Fibroblast of skin of scalp (primary cell): ENCODE measurements at regions not wholly inside any gene's neighbourhood (a gene's known extent, or its start where the extent isn't known, plus 50 kb on each side); places are given as distances from the start of the nearest gene placed in this dataset.
A peak's percentile ranks its signal among the peaks of the same experiment; 100 is the strongest.

Experiments
- DNase-seq: peaks from one replicate; pipeline ENCODE4 v3.0.0-alpha.2; 2013

- no peak for DNase-seq
These were observed 61.6 kb downstream of the CCR1 start for GRCh38 chr3:46146548-46146947.

DNA sequence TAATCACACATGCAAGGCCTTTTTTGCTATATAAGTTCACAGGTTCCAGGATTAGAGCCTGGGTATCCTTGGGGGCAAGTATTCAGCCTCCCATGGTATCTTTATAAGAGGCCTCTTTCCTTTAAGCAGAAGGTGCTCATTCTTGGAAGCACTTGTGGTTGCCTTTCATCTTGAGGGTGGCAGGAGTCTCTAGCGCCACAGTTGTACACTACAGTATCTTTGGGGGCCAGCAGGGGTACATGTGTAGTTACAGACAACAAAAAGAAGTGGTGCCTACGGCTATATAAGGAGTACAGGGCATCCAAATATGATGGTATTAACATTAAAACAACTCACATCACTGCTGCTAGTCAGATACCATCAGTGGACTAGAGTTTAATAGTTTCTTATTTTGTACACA, 62.1 kb downstream of the CCR1 start:
- no peak for DNase-seq

GRCh38 chr3:46145147-46145546, 63.0 kb downstream of the CCR1 start:
- no peak for DNase-seq

DNA sequence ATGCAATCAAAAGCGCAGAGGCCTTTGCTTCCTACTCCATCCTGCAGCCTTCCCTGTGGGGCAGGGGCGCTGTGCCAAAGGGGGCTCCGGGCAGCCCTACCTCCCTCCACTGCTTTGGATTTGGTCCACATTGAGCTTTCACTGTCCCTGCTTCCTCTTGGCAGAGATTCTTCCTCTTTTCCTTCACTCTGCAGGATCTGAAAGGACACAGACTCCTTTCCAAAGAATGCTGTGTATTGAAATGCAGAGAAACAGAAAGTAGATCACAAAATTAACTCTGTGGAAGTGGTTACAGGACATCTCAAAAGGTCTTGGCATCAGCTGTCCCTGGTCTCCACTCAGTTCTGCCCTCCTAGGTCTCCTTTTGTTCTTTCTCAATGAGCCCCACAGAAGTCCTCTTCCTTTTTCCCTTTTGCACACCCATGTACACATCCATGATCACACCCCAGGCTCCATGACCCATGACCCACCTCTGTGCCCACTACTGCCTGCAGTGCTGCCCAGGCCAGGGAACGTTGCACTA, 64.1 kb downstream of the CCR1 start:
- DNase-seq = no peak

DNA sequence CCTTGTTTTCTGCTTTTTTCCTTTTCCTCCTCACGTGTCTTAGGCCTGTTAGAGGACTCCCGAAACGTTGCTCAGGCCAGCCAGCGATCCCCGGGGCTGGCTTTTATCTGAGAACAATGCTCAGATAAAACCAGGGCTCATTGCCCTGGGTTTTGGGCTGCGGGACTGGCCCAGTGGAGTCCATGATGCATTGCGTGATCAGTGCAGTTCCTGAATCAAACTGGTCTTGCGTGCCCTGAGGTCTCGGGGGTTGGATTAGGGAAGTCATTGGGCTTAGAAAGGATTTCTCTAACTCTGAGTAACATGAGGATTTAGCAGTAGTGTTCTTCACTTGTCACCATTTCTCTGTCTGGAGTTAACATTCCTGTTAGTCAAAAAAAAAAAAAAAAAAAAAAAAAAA, 66.3 kb downstream of the CCR1 start:
- DNase-seq = no peak

- DNase-seq = no peak
These were observed 69.5 kb downstream of the CCR1 start for GRCh38 chr3:46138581-46138980.

GRCh38 chr3:46135475-46135874, 72.6 kb downstream of the CCR1 start:
- DNase-seq = no peak

DNA sequence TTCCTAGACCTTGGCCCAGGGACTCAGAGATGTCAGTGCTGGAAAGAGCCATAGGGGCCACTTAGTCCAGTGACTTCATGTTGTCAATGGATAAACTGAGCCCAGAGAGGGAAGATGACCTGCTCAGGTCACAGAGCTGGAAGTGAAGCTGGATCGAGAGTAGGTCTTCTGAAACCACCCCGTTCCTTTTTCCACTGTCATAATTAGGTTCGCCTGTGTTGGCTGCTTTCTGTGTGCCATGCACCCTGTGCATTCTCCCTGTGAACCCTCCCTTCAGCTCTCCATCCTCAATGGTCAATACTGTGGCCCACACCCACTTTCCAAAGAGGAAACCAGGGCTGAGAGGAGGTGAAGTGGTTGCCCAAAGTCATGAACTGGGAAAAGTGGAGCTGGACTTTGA, 74.8 kb downstream of the CCR1 start:
- DNase-seq = no peak

DNA sequence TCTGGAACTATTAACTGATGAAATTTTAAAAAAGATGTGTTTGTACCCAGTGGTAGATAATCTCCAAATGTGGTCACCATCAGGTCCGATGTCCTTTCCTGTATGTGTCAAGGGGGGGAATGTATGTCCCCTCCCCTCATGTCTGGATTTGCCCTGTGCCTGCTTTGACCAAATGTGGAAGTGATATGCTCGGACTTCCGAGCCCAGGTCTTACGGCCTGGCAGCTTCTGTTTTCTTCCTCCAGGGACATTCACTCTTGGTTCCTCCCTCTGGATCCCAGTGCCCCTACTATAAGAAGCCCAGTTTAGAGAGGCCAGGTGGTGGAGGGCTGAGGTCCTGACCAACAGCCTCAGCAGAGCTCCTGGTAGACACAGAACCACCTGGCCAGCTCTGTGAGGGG, 75.5 kb downstream of the CCR1 start:
- DNase-seq = no peak

GRCh38 chr3:46131884-46132450, 76.1 kb downstream of the CCR1 start:
- no peak for DNase-seq

DNA sequence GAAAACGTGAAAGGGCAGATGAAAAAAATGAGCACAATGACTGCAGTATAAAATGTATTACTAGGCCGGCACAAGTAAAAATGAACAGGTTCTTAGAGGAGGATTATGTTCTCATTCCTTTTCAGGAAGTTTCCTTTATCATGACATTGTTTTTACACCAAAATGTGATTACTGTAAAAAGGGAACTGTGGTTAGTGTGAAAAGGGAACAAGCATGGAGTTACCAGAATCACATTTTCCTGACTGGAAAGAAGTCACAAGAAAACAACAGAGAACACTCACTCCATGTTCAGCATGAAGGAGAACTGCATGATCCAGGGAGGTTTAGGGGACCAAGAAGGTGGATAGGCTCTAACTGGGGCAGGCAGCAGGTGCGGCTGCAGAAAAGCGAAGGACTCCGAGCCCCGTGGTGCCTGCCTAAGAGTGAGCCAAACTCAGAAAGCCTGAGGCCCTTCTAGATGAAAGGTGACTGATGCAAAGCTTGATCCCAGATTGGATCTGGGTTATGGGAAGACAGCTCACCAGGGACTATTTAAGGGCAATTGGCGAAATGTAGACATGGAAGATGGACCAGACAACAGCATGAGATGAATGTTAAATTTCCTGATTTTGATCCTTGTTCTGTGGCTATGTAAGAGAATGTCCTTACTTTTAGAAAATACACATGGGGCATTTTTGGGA, 77.3 kb downstream of the CCR1 start:
- no peak for DNase-seq

DNA sequence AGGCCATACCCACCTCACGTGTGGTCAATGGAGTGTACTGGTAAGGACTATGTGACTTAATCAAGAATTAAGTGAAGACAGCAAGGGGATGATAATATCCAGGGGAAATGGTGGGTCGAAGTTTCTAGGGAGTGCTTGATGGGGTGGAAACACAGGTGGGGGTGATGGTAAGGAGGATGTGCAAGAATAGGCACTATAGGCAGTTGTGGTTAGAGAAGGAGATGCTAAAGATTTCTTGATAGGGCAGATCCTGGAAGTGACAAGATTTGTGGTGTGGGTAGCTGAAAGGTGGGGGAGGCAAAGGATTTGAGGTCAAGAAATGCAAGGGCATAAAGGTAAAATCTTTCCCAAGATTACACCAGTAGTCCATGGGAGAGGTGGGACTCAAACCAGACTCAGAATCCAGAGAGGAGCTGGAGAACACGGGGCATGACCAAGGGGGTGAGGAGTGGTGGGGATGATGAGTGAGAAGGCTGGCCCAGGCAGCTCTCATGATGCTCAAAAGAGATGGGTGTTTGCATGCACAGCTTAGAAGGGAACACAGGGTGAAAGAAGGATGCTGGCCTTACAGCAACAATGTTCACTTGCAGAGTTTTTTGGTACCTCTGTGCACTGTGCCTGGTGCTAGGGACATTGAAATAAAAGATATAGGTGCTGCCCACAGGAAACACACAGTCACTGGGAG, 78.4 kb downstream of the CCR1 start:
- no peak for DNase-seq

- DNase-seq = peak; percentile 82
These were observed 80.6 kb downstream of the CCR1 start for GRCh38 chr3:46127503-46127902.

DNA sequence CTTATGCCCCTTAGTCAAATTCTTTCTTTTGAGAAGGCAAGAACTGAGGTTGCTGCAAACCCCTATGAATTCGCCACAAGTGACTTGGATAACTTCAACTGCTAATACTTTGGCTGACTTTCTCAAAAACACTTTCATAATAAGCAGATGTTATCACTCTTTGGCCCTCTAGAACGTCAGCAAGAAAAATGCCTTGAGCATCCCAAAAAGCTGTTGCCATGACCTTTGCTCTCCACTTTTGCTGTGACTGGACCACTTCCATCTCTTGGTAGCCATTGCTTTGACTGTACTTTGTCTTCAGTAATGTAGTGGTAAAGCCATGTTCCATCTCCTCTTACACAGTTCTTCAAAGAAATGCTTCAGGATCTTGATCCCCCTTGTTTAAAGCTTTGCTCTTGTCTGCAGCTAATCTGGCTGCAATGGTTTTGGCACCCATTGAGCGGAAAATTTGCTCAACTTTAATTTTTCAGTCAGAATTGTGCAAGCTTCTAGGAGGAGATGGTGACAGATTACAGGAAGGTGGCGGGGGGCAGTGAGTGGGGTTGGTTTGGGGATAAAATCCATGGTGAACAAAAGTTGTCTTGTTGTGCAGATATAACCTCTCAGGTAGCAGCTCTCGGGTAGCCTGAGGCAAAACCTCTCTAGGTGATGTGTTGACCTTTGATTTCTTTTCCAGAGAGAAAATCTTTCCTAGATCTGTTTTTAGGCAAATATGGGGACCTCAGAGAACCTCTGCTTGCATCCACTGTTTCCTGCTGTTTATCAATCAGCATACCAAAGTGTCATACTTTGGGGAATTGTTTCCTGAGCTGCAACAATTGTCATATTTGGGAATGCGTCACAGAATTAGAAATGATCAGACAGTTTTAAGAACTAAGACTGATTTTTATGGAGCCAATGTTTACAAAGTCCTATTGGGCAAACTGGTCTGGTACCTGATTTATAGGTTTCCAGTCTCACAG, 83.6 kb downstream of the CCR1 start:
- no peak for DNase-seq

DNA sequence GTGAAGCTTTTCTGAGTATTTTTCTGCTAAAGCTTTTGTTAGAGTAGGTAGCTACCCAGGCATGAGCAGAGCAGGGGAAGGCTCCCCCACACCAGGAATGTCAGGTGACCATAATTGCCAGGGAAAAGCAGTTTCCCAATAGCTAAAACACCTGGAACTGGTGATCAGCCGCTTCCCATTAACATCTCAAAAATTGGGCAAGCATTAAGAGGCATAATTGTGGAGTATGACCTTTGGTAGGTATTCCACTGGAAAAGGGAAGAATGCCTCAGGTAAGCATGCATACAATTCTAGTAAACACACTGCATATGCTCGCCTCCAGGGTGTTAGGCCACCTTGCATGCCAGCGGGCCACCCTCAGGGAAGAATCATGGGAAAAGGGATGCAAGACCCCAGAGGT, 84.5 kb downstream of the CCR1 start:
- no peak for DNase-seq

DNA sequence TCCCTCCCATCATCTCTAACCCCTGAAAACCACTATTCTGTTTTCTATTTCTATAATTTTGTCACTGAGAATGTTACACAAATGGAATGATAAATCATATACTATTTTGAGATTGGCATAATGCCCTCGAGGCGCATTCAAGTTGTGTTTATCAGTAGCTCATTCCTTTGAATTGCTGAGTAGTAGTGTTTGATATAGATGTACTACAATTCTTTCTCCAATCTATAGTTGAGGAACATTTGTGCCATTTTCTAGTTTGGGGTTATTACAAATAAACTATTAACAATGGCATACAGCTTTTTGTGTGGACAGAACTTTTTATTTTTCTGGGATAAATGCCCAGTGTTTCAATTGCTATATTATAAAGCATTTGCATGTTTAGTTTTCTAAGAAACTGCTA, 86.0 kb downstream of the CCR1 start:
- DNase-seq = no peak

- DNase-seq = no peak
These were observed 87.1 kb downstream of the CCR1 start for GRCh38 chr3:46120983-46121382.

- DNase-seq = no peak
These were observed 88.2 kb downstream of the CCR1 start for GRCh38 chr3:46119709-46120498.

GRCh38 chr3:46119253-46119652, 88.9 kb downstream of the CCR1 start:
- no peak for DNase-seq

DNA sequence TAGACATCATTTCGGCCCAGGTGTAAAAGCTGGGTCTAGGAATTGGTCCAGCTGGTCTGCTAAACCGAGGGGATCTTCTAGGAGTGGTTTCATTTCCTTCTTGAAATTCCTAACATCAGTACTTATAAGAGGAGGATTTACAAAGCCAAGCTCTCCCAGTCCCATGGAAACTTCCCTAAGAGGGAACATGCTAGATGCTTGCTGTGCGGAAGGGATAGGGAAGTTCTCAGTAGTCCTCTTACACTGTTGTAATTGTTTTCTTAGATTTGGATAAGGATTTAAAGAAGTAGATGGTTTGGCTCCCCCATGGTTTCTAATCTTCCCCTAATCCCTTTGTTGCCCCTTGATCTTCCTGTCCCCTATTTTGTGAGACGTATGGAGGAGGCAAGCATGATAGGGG, 89.7 kb upstream of the XCR1 start:
- DNase-seq = no peak

GRCh38 chr3:46114323-46114988, 87.2 kb upstream of the XCR1 start:
- DNase-seq = peak; percentile 75
